ENCODE measurements at regions not wholly inside any gene's neighbourhood (a gene's known extent, or its start where the extent isn't known, plus 50 kb on each side); places are given as distances from the start of the nearest gene placed in this dataset.

DNA sequence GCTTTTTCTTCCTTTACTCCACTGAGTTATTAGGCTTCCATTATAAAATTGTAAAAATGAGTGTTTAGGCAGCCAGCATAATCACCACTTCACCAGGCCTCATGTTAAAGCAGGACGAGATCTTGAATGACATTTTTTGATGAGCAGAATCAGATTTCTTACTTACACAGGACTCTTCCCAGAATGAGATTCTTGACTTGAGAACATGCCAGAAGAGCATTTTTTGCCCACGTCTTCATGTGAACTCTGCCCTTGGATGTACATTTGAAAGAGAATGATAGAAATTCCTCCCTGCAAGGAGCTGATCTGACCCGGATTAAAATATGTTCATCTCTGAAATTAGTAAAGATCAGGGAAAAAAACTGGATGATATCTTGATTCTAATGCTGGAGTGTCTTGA is 212.1 kb upstream of the ADRA1B start:
- no peaks in the 10 kb centered on the region for H3K27me3 ChIP-seq (ENCODE audit: insufficient read depth, low read length)
- Mint-ChIP-seq H3K27me3 (ENCODE audit: low read depth, unreplicated experiment) (peaks cover 12% of the 10 kb centered on the region), H3K9me3 (ENCODE audit: unreplicated experiment) (peaks cover 6% of the 10 kb centered on the region), H3K4me3 (ENCODE audit: unreplicated experiment) (no peak overlapping the region), H3K36me3 (ENCODE audit: low read depth, unreplicated experiment) (no peaks in the 10 kb centered on the region), H3K27ac (ENCODE audit: unreplicated experiment) (no peak overlapping the region), H3K4me1 (ENCODE audit: low read depth, unreplicated experiment) (no peaks in the 10 kb centered on the region)
- H3K36me3 ChIP-seq (ENCODE audit: insufficient read depth, low read length) = no peaks in the 10 kb centered on the region
- H3K9ac ChIP-seq (ENCODE audit: low read length) = no peak overlapping the region
- H3K27ac ChIP-seq (ENCODE audit: low read depth, low read length) = no peak overlapping the region
- H3K4me2 ChIP-seq (ENCODE audit: low read length) = no peak overlapping the region
- DNase-seq (ENCODE audit: low read depth) (peak; percentile 3), FAIRE-seq (peak; percentile 23)
- H3K4me1 ChIP-seq (ENCODE audit: insufficient read depth, low read length) = no peaks in the 10 kb centered on the region
- H4K20me1 ChIP-seq (ENCODE audit: insufficient read depth, low read length) = no peaks in the 10 kb centered on the region
- peaks cover 4% of the 10 kb centered on the region for H3K9me3 ChIP-seq (ENCODE audit: insufficient read depth, low read depth, low read length)
- H3K79me2 ChIP-seq (ENCODE audit: insufficient read depth, low read length) = no peaks in the 10 kb centered on the region
- H2AFZ ChIP-seq (ENCODE audit: low read depth, low read length) = no peak overlapping the region
- H3K4me3 ChIP-seq (ENCODE audit: insufficient read depth, low read depth, low read length) = no peak overlapping the region
- no peak for TF ChIP-seq CTCF (IDR thresholded peaks at IDR 0.05; ENCODE audit: insufficient read depth, low read depth, low read length)
- no peak for TF ChIP-seq EZH2 (IDR thresholded peaks at IDR 0.05; ENCODE audit: insufficient read depth, low read length)

GRCh38 chr5:159705948-159706347 is 210.3 kb upstream of the ADRA1B start:
- no peak overlapping the region for H3K4me2 ChIP-seq (ENCODE audit: low read length)
- H3K27me3 ChIP-seq (ENCODE audit: insufficient read depth, low read length) = no peaks in the 10 kb centered on the region
- Mint-ChIP-seq H3K4me3 (ENCODE audit: unreplicated experiment) (no peak overlapping the region), H3K36me3 (ENCODE audit: low read depth, unreplicated experiment) (no peaks in the 10 kb centered on the region), H3K9me3 (ENCODE audit: unreplicated experiment) (peaks cover 6% of the 10 kb centered on the region), H3K27me3 (ENCODE audit: low read depth, unreplicated experiment) (peaks cover 12% of the 10 kb centered on the region), H3K27ac (ENCODE audit: unreplicated experiment) (no peak overlapping the region), H3K4me1 (ENCODE audit: low read depth, unreplicated experiment) (no peaks in the 10 kb centered on the region)
- FAIRE-seq (no peak), DNase-seq (ENCODE audit: low read depth) (no peak)
- no peaks in the 10 kb centered on the region for H3K79me2 ChIP-seq (ENCODE audit: insufficient read depth, low read length)
- no peak overlapping the region for H3K9ac ChIP-seq (ENCODE audit: low read length)
- no peaks in the 10 kb centered on the region for H3K4me1 ChIP-seq (ENCODE audit: insufficient read depth, low read length)
- H3K27ac ChIP-seq (ENCODE audit: low read depth, low read length) = no peak overlapping the region
- H3K4me3 ChIP-seq (ENCODE audit: insufficient read depth, low read depth, low read length) = no peak overlapping the region
- no peaks in the 10 kb centered on the region for H4K20me1 ChIP-seq (ENCODE audit: insufficient read depth, low read length)
- TF ChIP-seq EZH2 (IDR thresholded peaks at IDR 0.05; ENCODE audit: insufficient read depth, low read length) (no peak), CTCF (IDR thresholded peaks at IDR 0.05; ENCODE audit: insufficient read depth, low read depth, low read length) (no peak)
- no peaks in the 10 kb centered on the region for H3K36me3 ChIP-seq (ENCODE audit: insufficient read depth, low read length)
- H2AFZ ChIP-seq (ENCODE audit: low read depth, low read length) = no peak overlapping the region
- peaks cover 4% of the 10 kb centered on the region for H3K9me3 ChIP-seq (ENCODE audit: insufficient read depth, low read depth, low read length)

DNA sequence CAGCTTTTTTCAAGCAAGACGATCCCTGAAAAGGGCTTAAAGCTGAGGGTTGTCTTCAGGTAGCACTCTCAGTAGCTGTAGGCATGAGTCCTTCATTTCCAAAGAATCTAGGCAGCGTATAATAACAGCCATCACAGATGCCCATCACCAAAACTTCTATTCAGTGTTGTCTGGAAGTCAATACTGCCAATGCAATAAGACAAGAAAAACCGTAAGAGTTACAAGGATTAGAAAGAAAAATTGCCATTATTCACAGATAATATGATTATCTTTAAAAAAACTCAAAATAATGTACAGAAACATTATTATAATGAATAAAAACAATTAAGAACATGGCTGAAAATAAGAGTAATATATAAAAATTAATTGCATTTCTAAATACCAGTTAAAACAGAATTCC is 208.2 kb upstream of the ADRA1B start:
- Histone ChIP-seq H3K9me3 (ENCODE audit: insufficient read depth, low read depth, low read length) (peaks cover 4% of the 10 kb centered on the region), H2AFZ (ENCODE audit: low read depth, low read length) (no peak overlapping the region), H3K4me2 (ENCODE audit: low read length) (no peak overlapping the region), H3K9ac (ENCODE audit: low read length) (no peak overlapping the region), H3K4me1 (ENCODE audit: insufficient read depth, low read length) (no peaks in the 10 kb centered on the region), H3K79me2 (ENCODE audit: insufficient read depth, low read length) (no peaks in the 10 kb centered on the region), H3K27me3 (ENCODE audit: insufficient read depth, low read length) (no peaks in the 10 kb centered on the region), H4K20me1 (ENCODE audit: insufficient read depth, low read length) (no peaks in the 10 kb centered on the region), H3K4me3 (ENCODE audit: insufficient read depth, low read depth, low read length) (no peak overlapping the region), H3K27ac (ENCODE audit: low read depth, low read length) (no peak overlapping the region), H3K36me3 (ENCODE audit: insufficient read depth, low read length) (no peaks in the 10 kb centered on the region)
- no peak for DNase-seq (ENCODE audit: low read depth)
- Mint-ChIP-seq H3K9me3 (ENCODE audit: unreplicated experiment) (peaks cover 6% of the 10 kb centered on the region), H3K27ac (ENCODE audit: unreplicated experiment) (no peak overlapping the region), H3K4me3 (ENCODE audit: unreplicated experiment) (no peak overlapping the region), H3K27me3 (ENCODE audit: low read depth, unreplicated experiment) (peaks cover 7% of the 10 kb centered on the region), H3K36me3 (ENCODE audit: low read depth, unreplicated experiment) (no peaks in the 10 kb centered on the region), H3K4me1 (ENCODE audit: low read depth, unreplicated experiment) (no peaks in the 10 kb centered on the region)
- no peak for TF ChIP-seq EZH2 (IDR thresholded peaks at IDR 0.05; ENCODE audit: insufficient read depth, low read length)
- TF ChIP-seq CTCF (IDR thresholded peaks at IDR 0.05; ENCODE audit: insufficient read depth, low read depth, low read length) = no peak
- FAIRE-seq = no peak
